Retinal pigment epithelial cell (primary cell): ENCODE measurements at regions not wholly inside any gene's neighbourhood (a gene's known extent, or its start where the extent isn't known, plus 50 kb on each side); places are given as distances from the start of the nearest gene placed in this dataset.

Experiments
- DNase-seq: peaks from one replicate; pipeline ENCODE4 v3.0.0-alpha.2; 2010; ENCODE audit warnings: low read depth
- H3K4me3 ChIP-seq: 2 replicates; pipeline ENCODE4 v1.5.1; 2011; ENCODE audit warnings: mild to moderate bottlenecking, low read length, control low read depth, moderate library complexity
- TF ChIP-seq, protein P1 (sequence below): conservative IDR thresholded peaks from 2 replicates; pipeline ENCODE4 v1.5.1; 2011; ENCODE audit warnings: low read depth, low read length, control low read depth, inconsistent platforms

DNA sequence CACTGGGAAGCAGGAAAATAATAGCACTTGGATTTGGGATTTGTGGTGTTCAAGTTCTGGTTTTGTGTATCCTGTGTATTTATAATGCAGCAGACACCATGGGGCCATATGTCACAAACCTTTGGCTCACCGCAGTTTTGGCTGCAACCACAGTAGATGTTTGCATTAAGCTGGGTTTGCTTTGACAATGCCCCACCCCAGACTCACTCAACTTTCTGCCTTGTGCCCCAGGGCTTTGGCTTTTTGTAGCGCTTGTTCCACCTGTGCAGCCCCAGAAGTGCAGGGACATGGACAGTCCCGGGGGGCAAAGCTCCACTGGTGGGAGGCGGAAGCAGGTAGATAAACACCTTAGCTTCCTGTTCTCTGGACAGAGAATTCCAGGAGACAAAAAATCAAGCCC lies 446.9 kb downstream of the MED13L start:
- TF ChIP-seq, protein P1, sequence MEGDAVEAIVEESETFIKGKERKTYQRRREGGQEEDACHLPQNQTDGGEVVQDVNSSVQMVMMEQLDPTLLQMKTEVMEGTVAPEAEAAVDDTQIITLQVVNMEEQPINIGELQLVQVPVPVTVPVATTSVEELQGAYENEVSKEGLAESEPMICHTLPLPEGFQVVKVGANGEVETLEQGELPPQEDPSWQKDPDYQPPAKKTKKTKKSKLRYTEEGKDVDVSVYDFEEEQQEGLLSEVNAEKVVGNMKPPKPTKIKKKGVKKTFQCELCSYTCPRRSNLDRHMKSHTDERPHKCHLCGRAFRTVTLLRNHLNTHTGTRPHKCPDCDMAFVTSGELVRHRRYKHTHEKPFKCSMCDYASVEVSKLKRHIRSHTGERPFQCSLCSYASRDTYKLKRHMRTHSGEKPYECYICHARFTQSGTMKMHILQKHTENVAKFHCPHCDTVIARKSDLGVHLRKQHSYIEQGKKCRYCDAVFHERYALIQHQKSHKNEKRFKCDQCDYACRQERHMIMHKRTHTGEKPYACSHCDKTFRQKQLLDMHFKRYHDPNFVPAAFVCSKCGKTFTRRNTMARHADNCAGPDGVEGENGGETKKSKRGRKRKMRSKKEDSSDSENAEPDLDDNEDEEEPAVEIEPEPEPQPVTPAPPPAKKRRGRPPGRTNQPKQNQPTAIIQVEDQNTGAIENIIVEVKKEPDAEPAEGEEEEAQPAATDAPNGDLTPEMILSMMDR, result no peak
- DNase-seq, result no peak
- H3K4me3 ChIP-seq, result no peak overlapping the region

DNA sequence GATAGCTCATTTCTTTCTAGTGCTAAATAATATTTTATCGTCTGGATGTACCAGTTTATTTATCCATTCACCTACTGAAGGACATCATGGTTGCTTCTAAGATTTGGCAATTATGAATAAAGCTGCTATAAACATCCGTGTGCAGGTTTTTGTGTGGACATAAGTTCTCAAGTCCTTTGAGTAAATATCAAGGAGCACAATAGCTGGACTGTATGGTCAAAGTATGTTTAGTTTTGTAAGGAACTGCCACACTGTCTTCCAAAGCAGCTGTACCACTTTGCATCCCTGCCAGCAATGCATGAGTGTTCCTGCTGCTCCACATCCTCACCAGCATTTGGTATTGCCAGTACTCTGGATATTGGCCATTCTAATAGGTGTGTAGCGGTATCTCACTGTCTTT lies 447.4 kb downstream of the MED13L start:
- DNase-seq, result no peak
- no peak overlapping the region for H3K4me3 ChIP-seq
- TF ChIP-seq, protein P1, result no peak

DNA sequence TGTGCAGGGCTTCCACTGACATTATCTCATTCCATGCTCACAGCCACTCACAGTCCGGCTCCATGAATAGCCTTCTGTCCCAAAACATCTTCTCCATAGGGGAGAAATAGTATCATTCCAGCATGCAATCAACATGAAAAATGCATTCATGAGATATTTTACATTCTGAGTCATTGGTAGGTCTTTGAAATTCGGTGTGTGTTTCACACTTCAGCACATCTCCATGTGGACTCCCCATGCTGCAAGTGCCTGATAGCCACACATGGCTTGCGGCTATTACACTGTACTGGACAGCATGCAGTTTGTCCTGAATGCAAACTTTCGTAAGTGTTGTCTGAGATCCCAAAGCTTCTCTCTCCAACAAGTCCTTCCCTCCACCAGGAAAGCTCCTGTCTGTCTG lies 449.3 kb downstream of the MED13L start:
- TF ChIP-seq, protein P1, result no peak
- DNase-seq, result no peak
- H3K4me3 ChIP-seq, result no peak overlapping the region

DNA sequence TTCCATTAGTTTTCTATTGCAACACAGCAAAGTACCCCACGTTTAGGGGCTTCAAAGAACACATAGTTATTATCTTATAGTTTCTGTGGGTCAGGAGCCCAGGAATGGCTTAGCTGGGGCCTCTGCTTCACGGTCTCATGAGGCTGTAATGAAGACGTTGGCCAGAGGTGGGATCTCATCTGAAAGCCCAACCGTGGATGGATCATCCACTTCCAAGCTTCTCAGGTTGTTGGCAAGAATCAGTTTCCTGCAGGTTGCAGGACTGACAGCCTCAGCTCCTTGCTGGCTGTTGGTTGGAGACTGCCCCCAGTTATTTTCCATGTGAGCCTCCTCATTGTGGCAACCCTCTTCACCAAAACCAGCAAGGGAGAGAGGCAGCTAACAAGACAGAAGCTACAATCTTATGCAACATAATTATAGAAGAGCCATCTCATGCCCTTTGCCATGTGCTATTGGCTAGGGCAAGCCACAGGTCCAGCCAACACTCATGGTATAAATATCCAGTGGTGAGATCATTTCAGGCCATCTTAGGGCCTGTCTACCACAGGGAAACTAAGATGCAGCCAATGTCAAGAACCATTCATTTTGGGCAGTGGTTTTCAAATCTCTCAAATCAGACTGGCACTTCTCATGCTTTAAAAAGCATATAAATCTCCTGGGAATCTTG lies 452.4 kb downstream of the MED13L start:
- no peak overlapping the region for H3K4me3 ChIP-seq
- TF ChIP-seq, protein P1, result no peak
- DNase-seq, result no peak

DNA sequence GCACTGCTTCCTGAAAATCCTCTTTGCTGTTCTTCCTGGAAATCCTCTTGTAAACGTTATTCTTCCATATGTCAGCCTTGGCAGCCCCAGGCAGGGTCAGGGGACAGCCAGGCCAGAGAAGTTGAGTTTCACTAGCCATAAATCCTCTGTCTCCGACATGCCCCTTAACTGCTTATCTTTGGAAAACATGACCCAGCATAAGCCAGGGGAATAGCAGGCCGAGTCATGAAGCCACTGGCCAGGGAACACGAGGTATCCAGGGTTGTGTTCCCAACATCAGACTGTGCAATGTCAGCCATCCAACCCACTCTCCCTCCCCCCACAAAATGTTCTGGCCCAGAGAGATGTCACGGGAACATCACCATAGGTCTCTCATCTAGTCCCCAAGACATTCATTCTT lies 453.9 kb downstream of the MED13L start:
- DNase-seq, result no peak
- TF ChIP-seq, protein P1, result no peak
- no peak overlapping the region for H3K4me3 ChIP-seq

DNA sequence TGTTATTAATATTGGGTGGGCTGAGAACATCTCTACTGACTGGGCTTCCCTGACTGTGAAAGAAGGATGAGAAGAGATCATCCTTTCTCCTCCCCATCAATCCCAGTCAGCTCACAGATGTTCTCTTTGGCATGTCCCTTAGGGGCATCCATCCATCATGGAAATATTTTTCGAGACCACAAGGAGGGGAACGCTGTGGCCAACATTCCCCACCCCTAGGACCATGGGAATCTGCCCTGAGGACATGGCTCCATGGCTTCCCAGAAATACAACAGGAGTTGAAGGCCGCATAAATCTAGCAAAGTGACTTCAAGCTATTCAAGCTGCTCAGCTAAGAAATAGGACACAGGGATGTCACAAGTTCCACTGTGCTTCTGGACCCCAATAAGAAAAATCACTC lies 456.8 kb downstream of the MED13L start:
- TF ChIP-seq, protein P1, result no peak
- DNase-seq, result no peak
- H3K4me3 ChIP-seq, result no peak overlapping the region

DNA sequence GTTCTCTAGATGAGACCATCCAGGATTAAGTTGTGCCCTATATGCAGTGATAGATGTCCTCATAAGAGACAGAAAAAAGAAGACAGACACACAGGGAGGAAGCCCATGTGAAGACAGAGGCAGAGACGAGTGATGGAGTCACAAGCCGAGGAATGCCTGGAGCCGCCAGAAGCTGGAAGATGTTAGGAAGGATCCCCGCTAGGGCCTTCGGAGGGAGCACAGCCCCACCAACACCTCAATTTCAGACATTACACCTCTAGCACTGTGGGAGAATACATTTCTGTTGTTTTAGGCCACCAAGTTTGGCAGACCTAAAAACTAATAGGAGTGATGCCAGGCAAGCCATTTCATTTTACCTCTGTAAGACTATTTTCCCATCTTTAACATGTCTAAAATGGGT lies 458.5 kb downstream of the MED13L start:
- H3K4me3 ChIP-seq, result no peak overlapping the region
- TF ChIP-seq, protein P1, result no peak
- DNase-seq, result no peak
